ENCODE measurements at regions not wholly inside any gene's neighbourhood (a gene's known extent, or its start where the extent isn't known, plus 50 kb on each side); places are given as distances from the start of the nearest gene placed in this dataset.

DNA sequence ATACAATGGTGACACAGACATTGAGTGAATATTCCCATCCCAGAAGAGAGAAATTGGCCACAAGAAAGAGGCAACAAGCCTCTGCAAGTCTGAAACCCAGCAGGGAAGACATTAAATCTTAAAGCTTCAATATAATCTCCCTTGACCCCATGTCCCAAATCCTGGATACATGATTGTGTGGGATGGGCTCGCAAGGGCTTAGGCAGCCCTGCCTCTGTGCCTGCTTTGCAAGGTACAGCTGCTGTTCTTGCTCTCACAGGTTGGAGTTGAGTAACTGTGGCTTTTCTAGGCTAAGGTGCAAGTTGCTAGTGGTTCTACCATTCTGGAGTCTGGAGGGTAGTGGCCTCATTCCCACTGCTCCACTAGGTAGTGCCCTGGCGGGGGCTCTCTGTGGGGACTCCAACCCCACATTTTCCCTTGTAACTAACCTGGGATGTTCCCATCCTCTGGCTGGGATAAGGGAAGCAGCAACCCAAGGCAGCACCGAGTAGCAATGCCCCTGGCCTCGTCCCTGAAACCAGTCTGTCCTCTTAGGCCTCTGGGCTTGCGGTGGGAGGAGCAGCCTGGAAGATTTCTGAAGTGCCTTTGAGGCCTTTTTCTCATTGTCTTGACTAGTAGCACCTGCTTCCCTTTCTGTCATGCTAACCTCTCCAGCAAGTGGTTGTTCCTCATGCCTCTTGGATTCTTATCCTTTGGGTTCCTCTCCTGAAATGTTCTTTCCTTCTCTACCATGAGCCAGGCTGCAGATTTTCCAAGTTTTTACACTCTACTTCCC is 90.0 kb downstream of the FAM174B start:
- intact Hi-C loops (cut with DNase I; ENCODE audit: low total_unique reads): no loop called here
- no peak for TF ChIP-seq CTCF (IDR thresholded peaks at IDR 0.05)
- no peak for DNase-seq
- no peaks in the 10 kb centered on the region for H3K4me1 ChIP-seq
- no peaks in the 10 kb centered on the region for H3K9me3 ChIP-seq
- H3K27me3 ChIP-seq: no peaks in the 10 kb centered on the region
- H3K36me3 ChIP-seq: no peaks in the 10 kb centered on the region
- no peak overlapping the region for H3K27ac ChIP-seq
- H3K4me3 ChIP-seq: no peak overlapping the region

DNA sequence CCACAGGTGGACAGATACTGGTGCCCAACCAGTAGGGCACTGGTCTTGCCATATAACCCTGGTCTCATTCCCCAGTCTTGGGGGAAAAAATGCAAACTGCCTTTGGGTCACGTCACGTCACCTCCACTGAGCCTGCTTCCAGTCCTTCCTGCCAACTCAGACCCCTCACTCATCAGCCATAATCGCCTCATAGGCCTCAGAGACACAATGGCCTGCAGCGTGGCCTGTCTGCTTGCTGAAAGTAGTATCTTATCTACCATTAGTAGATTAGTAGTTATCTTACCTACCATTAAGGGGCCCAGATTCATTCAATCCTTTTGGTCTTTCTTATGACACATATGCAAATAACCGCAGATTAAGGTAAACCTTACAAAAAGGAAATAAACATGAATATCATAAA is 93.8 kb downstream of the FAM174B start:
- intact Hi-C loops (cut with DNase I; ENCODE audit: low total_unique reads): no loop called here
- H3K4me3 ChIP-seq: no peak overlapping the region
- H3K4me1 ChIP-seq: no peaks in the 10 kb centered on the region
- no peak overlapping the region for H3K27ac ChIP-seq
- H3K27me3 ChIP-seq: no peaks in the 10 kb centered on the region
- no peaks in the 10 kb centered on the region for H3K9me3 ChIP-seq
- H3K36me3 ChIP-seq: no peaks in the 10 kb centered on the region
- DNase-seq: no peak
- TF ChIP-seq CTCF (IDR thresholded peaks at IDR 0.05): no peak

DNA sequence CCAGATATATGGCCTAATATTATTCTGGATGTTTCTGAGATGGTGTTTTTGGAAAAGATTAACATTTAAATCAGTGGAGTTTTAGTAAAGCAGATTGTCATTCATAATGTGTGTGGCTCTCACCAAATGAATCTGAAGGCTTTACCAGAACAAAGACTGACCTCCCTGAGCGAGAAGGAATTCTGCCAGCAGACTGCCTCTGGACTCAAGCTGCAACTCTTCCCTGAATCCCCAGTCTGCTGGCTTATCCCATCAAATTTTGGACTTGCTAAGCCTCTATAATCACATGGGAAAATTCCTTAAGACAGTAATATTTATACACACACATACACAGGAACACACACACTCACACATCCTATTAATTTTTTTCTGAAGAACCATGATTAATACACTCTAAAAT is 102.3 kb downstream of the FAM174B start:
- H3K27me3 ChIP-seq: peaks cover 0 to 3% of the 10 kb centered on the region in 2 donors
- intact Hi-C loops (cut with DNase I; ENCODE audit: low total_unique reads): no loop called here
- no peak overlapping the region for H3K4me3 ChIP-seq

GRCh38 chr15:92545996-92546395 is 109.6 kb downstream of the FAM174B start:
- Histone ChIP-seq H3K4me3 (no peak overlapping the region), H3K36me3 (no peaks in the 10 kb centered on the region), H3K27me3 (peaks cover 0 to 3% of the 10 kb centered on the region in 2 donors), H3K4me1 (no peaks in the 10 kb centered on the region), H3K9me3 (no peaks in the 10 kb centered on the region), H3K27ac (no peak overlapping the region)
- no peak for DNase-seq
- intact Hi-C loops (cut with DNase I; ENCODE audit: low total_unique reads): no loop called here
- no peak for TF ChIP-seq CTCF (IDR thresholded peaks at IDR 0.05)

More for the DNA sequence above, 102.3 kb downstream of the FAM174B start:
- Histone ChIP-seq H3K27ac (no peak overlapping the region), H3K4me1 (no peaks in the 10 kb centered on the region), H3K9me3 (no peaks in the 10 kb centered on the region), H3K36me3 (no peaks in the 10 kb centered on the region)
- no peak for TF ChIP-seq CTCF (IDR thresholded peaks at IDR 0.05)
- no peak for DNase-seq

- H3K4me1 ChIP-seq: no peaks in the 10 kb centered on the region
- no peak for DNase-seq
These were observed 114.0 kb downstream of the FAM174B start for GRCh38 chr15:92541291-92542200.

More at GRCh38 chr15:92541291-92542200, 114.0 kb downstream of the FAM174B start:
- H3K36me3 ChIP-seq: no peaks in the 10 kb centered on the region
- no peaks in the 10 kb centered on the region for H3K9me3 ChIP-seq
- no peaks in the 10 kb centered on the region for H3K27me3 ChIP-seq
- no peak for TF ChIP-seq CTCF (IDR thresholded peaks at IDR 0.05)
- intact Hi-C loops (cut with DNase I; ENCODE audit: low total_unique reads): no loop called here
- no peak overlapping the region for H3K27ac ChIP-seq
- no peak overlapping the region for H3K4me3 ChIP-seq
